Loucy (cell line): ENCODE measurements at regions not wholly inside any gene's neighbourhood (a gene's known extent, or its start where the extent isn't known, plus 50 kb on each side); places are given as distances from the start of the nearest gene placed in this dataset.

Source experiments
- H2AFZ ChIP-seq: fragments of 200-600 bp; sonication (generic); 2 replicates; pipeline ENCODE4 v1.6.0; 2016; ENCODE audit warnings: antibody characterized with exemption, mild to moderate bottlenecking, low read length, moderate library complexity
- H3F3A ChIP-seq: fragments of 200-600 bp; 2 replicates; pipeline ENCODE4 v1.6.0; 2016; ENCODE audit warnings: antibody characterized with exemption, low read depth, mild to moderate bottlenecking
- H3K27me3 ChIP-seq: fragments of 200-600 bp; sonication (generic); 2 replicates; pipeline ENCODE4 v1.6.1; 2014; ENCODE audit warnings: low read length, mild to moderate bottlenecking; ENCODE audit not compliant: insufficient read depth, poor library complexity, severe bottlenecking
- H3K36me3 ChIP-seq: fragments of 200-600 bp; sonication (generic); 2 replicates; pipeline ENCODE4 v1.6.1; 2016; ENCODE audit warnings: low read length; ENCODE audit not compliant: insufficient read depth
- H3K4me1 ChIP-seq: fragments of 200-600 bp; sonication (generic); 2 replicates; pipeline ENCODE4 v1.5.1; 2014; ENCODE audit warnings: low read length, mild to moderate bottlenecking; ENCODE audit not compliant: insufficient read depth, poor library complexity, severe bottlenecking
- H3K4me2 ChIP-seq: fragments of 200-600 bp; sonication (generic); 2 replicates; pipeline ENCODE4 v1.6.0; 2014; ENCODE audit warnings: antibody characterized with exemption, low read length, low read depth, mild to moderate bottlenecking; ENCODE audit not compliant: poor library complexity, severe bottlenecking
- H3K4me3 ChIP-seq: fragments of 200-600 bp; sonication (generic); 2 replicates; pipeline ENCODE4 v1.5.1; 2014; ENCODE audit warnings: low read length, mild to moderate bottlenecking, mixed read lengths; ENCODE audit not compliant: poor library complexity, severe bottlenecking
- H3K79me2 ChIP-seq: fragments of 200-600 bp; sonication (generic); 2 replicates; pipeline ENCODE4 v1.6.1; 2014; ENCODE audit warnings: low read length; ENCODE audit not compliant: insufficient read depth
- H3K9ac ChIP-seq: fragments of 200-600 bp; sonication (generic); 2 replicates; pipeline ENCODE4 v1.6.0; 2014; ENCODE audit warnings: mild to moderate bottlenecking, low read depth, low read length, moderate library complexity; ENCODE audit not compliant: poor library complexity, severe bottlenecking
- H3K9me2 ChIP-seq: fragments of 200-600 bp; sonication (generic); replicated peaks from 2 replicates; pipeline ENCODE4 v1.6.1; 2016; ENCODE audit warnings: low read depth, low read length, mixed read lengths
- H3K9me3 ChIP-seq: fragments of 200-600 bp; sonication (generic); 2 replicates; pipeline ENCODE4 v1.6.1; 2014; ENCODE audit warnings: mild to moderate bottlenecking, antibody characterized with exemption, low read length, low read depth; ENCODE audit not compliant: insufficient read depth
- H4K20me1 ChIP-seq: fragments of 200-600 bp; sonication (generic); 2 replicates; pipeline ENCODE4 v1.6.0; 2014; ENCODE audit warnings: antibody characterized with exemption, low read length, mild to moderate bottlenecking; ENCODE audit not compliant: insufficient read depth, poor library complexity, severe bottlenecking
- CTCF ChIP-seq: fragments of 200-600 bp; sonication (generic); conservative IDR thresholded peaks from 2 replicates; pipeline ENCODE4 v1.5.1; 2014; ENCODE audit warnings: mild to moderate bottlenecking, antibody characterized with exemption, low read length
- EZH2phosphoT487 ChIP-seq: fragments of 200-600 bp; IDR thresholded peaks from 2 replicates; pipeline ENCODE4 v1.6.1; 2018; ENCODE audit warnings: antibody characterized with exemption, mild to moderate bottlenecking, moderate library complexity, borderline replicate concordance

GRCh38 chr14:39680777-39681176 lies 248.5 kb upstream of the FBXO33 start:
- Histone ChIP-seq H4K20me1 (no peaks in the 10 kb centered on the region), H3K4me3 (no peak overlapping the region), H3K9me3 (no peaks in the 10 kb centered on the region), H3K36me3 (no peaks in the 10 kb centered on the region), H3K27me3 (no peaks in the 10 kb centered on the region), H2AFZ (no peak overlapping the region), H3K4me1 (no peaks in the 10 kb centered on the region), H3K9me2 (no peaks in the 10 kb centered on the region), H3K4me2 (no peak overlapping the region), H3K9ac (no peak overlapping the region), H3F3A (no peaks in the 10 kb centered on the region), H3K79me2 (no peaks in the 10 kb centered on the region)
- TF ChIP-seq EZH2phosphoT487 (no peak), CTCF (no peak)

DNA sequence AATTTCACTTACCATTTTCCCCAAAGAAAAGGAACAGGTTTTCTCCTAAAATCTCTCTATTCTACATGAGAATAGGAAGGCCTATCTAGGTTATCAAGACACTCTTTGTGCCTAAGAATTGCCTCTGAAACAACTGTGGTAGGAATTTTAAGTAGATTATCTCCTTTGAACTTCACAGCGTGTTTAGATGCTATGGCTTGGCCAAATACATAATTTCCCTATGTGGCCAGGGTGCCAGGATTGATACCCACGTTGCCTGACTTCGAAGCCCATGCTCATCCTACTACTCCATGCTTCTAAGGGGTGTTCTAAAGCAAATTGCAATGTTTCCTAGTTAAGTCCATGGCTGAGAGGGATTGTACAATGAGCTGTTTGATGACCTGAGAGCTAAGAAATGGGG lies 241.5 kb upstream of the FBXO33 start:
- Histone ChIP-seq H3F3A (no peaks in the 10 kb centered on the region), H2AFZ (no peak overlapping the region), H3K9me2 (0 out of 2 replicates have a peak, but pooled peaks cover 3% of the 10 kb centered on the region), H3K36me3 (no peaks in the 10 kb centered on the region), H3K27me3 (no peaks in the 10 kb centered on the region), H3K9ac (no peak overlapping the region), H3K4me1 (no peaks in the 10 kb centered on the region), H4K20me1 (no peaks in the 10 kb centered on the region), H3K4me3 (no peak overlapping the region), H3K79me2 (no peaks in the 10 kb centered on the region), H3K4me2 (no peak overlapping the region), H3K9me3 (no peaks in the 10 kb centered on the region)
- no peak for TF ChIP-seq EZH2phosphoT487
- TF ChIP-seq CTCF, result no peak

DNA sequence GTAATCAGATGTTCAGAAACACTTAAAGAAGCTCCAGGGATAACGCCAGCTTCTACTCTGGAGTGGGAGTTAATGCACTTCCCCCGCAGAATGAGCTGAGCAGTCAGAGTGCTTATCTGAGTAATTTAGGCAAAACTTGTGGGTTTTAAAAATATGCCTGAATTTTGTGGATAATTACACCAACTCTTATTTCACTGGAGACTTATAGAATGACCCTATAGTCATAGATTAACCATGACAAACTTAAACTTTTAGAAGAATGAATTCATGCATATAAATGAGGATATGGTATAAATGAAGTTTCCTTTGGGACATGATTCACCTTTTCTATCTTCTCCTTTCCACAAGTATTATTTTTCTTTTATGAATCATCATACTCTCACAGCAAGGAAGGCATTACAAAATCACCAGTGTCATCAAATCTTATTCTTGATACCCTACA lies 241.1 kb upstream of the FBXO33 start:
- Histone ChIP-seq H3K4me2 (no peak overlapping the region), H3K27me3 (no peaks in the 10 kb centered on the region), H3K9me2 (0 out of 2 replicates have a peak, but pooled peaks cover 3% of the 10 kb centered on the region), H3K9ac (no peak overlapping the region), H3F3A (no peaks in the 10 kb centered on the region), H3K79me2 (no peaks in the 10 kb centered on the region), H4K20me1 (no peaks in the 10 kb centered on the region), H3K36me3 (no peaks in the 10 kb centered on the region), H3K9me3 (no peaks in the 10 kb centered on the region), H3K4me1 (no peaks in the 10 kb centered on the region), H2AFZ (no peak overlapping the region), H3K4me3 (no peak overlapping the region)
- TF ChIP-seq EZH2phosphoT487, result no peak
- no peak for TF ChIP-seq CTCF
